ENCODE measurements at regions not wholly inside any gene's neighbourhood (a gene's known extent, or its start where the extent isn't known, plus 50 kb on each side); places are given as distances from the start of the nearest gene placed in this dataset.

DNA sequence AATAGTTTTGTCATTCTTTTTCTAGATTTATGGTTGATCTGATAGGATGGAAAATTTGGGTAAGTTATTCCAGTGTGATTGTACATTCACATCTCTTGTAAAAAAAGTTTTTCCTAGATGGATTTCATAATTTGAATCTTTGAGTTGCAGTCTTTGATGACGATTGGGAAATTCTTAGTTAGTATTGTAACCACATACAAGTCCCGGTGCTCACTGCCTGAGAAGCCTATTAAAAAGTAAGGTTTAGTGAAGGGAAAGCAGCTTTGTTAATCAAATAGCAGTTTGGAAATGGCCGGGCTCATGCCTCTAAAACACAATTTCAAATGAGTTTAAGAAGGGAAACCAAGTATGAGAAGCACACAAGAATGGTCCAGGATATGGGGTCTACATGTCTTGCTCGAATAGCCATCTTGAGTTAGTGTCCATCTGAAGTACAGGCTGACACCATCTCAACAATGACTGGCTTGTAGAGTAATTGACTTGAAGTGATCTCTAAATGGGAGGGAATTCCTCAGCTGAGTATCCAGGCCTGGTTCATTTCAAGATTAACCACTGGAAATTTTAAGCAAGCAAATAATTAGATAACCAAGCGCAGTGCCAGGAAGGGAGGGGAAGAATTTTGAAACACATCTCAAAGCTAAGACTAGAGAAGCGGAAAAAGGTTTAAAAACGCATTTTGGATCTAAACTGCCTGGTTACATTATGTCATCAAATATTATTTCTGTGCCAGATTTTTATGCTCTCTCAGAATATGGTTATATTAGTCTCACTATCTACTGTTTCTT lies 1145.6 kb upstream of the MIR17HG start:
- Histone ChIP-seq H3K27me3 (ENCODE audit: insufficient read depth, low read depth) (no peaks in the 10 kb centered on the region), H3K4me2 (no peak overlapping the region), H3K4me3 (no peak overlapping the region), H3K27ac (no peak overlapping the region), H3K4me1 (replicated peaks; ENCODE audit: insufficient read depth) (no peaks in the 10 kb centered on the region), H3K9me3 (ENCODE audit: insufficient read depth, low read depth) (no peaks in the 10 kb centered on the region), H4K20me1 (ENCODE audit: insufficient read depth) (no peaks in the 10 kb centered on the region), H3K9me2 (ENCODE audit: insufficient read depth) (no peaks in the 10 kb centered on the region), H2AFZ (0 out of 2 replicates have a peak overlapping the region, but pooled peaks have one; percentile 48), H3K36me3 (ENCODE audit: low read depth) (no peaks in the 10 kb centered on the region), H3K79me2 (ENCODE audit: low read depth) (no peaks in the 10 kb centered on the region), H3F3A (ENCODE audit: insufficient read depth, low read depth) (no peaks in the 10 kb centered on the region)
- POLR2A ChIA-PET (ENCODE audit: unreplicated experiment), result no interaction called here
- TF ChIP-seq, protein P1, sequence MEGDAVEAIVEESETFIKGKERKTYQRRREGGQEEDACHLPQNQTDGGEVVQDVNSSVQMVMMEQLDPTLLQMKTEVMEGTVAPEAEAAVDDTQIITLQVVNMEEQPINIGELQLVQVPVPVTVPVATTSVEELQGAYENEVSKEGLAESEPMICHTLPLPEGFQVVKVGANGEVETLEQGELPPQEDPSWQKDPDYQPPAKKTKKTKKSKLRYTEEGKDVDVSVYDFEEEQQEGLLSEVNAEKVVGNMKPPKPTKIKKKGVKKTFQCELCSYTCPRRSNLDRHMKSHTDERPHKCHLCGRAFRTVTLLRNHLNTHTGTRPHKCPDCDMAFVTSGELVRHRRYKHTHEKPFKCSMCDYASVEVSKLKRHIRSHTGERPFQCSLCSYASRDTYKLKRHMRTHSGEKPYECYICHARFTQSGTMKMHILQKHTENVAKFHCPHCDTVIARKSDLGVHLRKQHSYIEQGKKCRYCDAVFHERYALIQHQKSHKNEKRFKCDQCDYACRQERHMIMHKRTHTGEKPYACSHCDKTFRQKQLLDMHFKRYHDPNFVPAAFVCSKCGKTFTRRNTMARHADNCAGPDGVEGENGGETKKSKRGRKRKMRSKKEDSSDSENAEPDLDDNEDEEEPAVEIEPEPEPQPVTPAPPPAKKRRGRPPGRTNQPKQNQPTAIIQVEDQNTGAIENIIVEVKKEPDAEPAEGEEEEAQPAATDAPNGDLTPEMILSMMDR (conservative IDR thresholded peaks at IDR 0.05), result no peak
- TF ChIP-seq EZH2 (IDR thresholded peaks at IDR 0.05; ENCODE audit: low read depth), result no peak
- no peak for DNase-seq
- BruUV-seq (replicated peaks), result no TSS peak
- intact Hi-C loops (cut with micrococcal nuclease; ENCODE audit: unreplicated experiment), result no loop called here
- CTCF ChIA-PET, result no interaction called here

DNA sequence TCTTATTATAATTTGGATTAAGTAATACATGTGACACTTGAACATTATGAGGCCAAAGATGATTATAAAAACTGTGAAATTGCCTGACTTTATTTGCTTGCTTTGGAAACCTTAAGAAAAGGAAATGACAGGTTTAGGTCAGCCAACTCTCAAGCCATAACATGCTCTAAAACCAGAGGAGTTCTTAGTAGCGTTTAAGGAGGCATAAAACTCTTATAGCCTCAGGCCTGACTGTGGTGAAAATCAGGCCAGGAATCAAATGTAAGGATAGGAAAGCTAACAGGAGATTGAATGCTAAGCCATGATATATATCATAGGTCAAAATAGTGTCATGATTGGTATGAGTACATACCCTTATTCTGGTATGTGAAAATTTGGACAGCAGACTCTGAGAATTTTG lies 1142.4 kb upstream of the MIR17HG start:
- no peak for TF ChIP-seq EZH2 (IDR thresholded peaks at IDR 0.05; ENCODE audit: low read depth)
- TF ChIP-seq, protein P1 (conservative IDR thresholded peaks at IDR 0.05), result no peak
- Histone ChIP-seq H3K27ac (no peak overlapping the region), H4K20me1 (ENCODE audit: insufficient read depth) (no peaks in the 10 kb centered on the region), H3K79me2 (ENCODE audit: low read depth) (no peaks in the 10 kb centered on the region), H3K36me3 (ENCODE audit: low read depth) (no peaks in the 10 kb centered on the region), H3K9me2 (ENCODE audit: insufficient read depth) (no peaks in the 10 kb centered on the region), H2AFZ (no peak overlapping the region), H3K4me2 (no peak overlapping the region), H3K4me1 (replicated peaks; ENCODE audit: insufficient read depth) (no peaks in the 10 kb centered on the region), H3K27me3 (ENCODE audit: insufficient read depth, low read depth) (no peaks in the 10 kb centered on the region), H3F3A (ENCODE audit: insufficient read depth, low read depth) (no peaks in the 10 kb centered on the region), H3K9me3 (ENCODE audit: insufficient read depth, low read depth) (no peaks in the 10 kb centered on the region; the same call in 1 of the 2 replicates), H3K4me3 (no peak overlapping the region)
- no TSS peak for BruUV-seq (replicated peaks)
- intact Hi-C loops (cut with micrococcal nuclease; ENCODE audit: unreplicated experiment), result no loop called here
- POLR2A ChIA-PET (ENCODE audit: unreplicated experiment), result no interaction called here
- no peak for DNase-seq
- CTCF ChIA-PET, result no interaction called here

DNA sequence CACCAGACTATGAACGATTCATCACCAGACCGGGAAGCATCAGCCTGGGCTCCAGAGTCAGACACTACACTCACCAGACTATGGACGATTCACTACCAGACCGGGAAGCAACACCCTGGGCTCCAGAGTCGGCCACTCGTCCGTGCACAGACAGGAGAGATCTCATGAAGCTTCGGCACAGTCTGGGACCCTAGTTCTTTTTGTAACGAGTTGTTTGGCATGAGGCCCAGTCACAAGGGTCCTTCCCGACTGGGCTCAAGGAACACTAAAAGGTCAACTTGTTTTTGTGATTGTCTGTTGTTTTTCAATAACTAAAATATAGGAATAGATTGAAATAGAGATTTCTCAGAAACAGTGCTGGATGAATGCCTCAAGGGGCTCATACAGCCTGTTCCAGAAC lies 1141.6 kb upstream of the MIR17HG start:
- CTCF ChIA-PET, result no interaction called here
- no peak overlapping the region for H3K4me3 ChIP-seq
- no peaks in the 10 kb centered on the region for H4K20me1 ChIP-seq (ENCODE audit: insufficient read depth)
- intact Hi-C loops (cut with micrococcal nuclease; ENCODE audit: unreplicated experiment), result no loop called here
- H3K9me3 ChIP-seq (ENCODE audit: insufficient read depth, low read depth), result no peaks in the 10 kb centered on the region; the same call in 1 of the 2 replicates
- no peak for DNase-seq
- no peaks in the 10 kb centered on the region for H3K4me1 ChIP-seq (replicated peaks; ENCODE audit: insufficient read depth)
- no peaks in the 10 kb centered on the region for H3K79me2 ChIP-seq (ENCODE audit: low read depth)
- H3F3A ChIP-seq (ENCODE audit: insufficient read depth, low read depth), result no peaks in the 10 kb centered on the region
- H2AFZ ChIP-seq, result peak overlapping the region; percentile 48; the same call in 1 of the 2 replicates
- H3K9me2 ChIP-seq (ENCODE audit: insufficient read depth), result no peaks in the 10 kb centered on the region
- no peak overlapping the region for H3K4me2 ChIP-seq
- TF ChIP-seq, protein P1 (conservative IDR thresholded peaks at IDR 0.05), result no peak
- TF ChIP-seq EZH2 (IDR thresholded peaks at IDR 0.05; ENCODE audit: low read depth), result no peak
- no TSS peak for BruUV-seq (replicated peaks)
- no peaks in the 10 kb centered on the region for H3K36me3 ChIP-seq (ENCODE audit: low read depth)
- POLR2A ChIA-PET (ENCODE audit: unreplicated experiment), result no interaction called here
- no peaks in the 10 kb centered on the region for H3K27me3 ChIP-seq (ENCODE audit: insufficient read depth, low read depth)
- H3K27ac ChIP-seq, result no peak overlapping the region
